ENCODE measurements at regions not wholly inside any gene's neighbourhood (a gene's known extent, or its start where the extent isn't known, plus 50 kb on each side); places are given as distances from the start of the nearest gene placed in this dataset.

DNA sequence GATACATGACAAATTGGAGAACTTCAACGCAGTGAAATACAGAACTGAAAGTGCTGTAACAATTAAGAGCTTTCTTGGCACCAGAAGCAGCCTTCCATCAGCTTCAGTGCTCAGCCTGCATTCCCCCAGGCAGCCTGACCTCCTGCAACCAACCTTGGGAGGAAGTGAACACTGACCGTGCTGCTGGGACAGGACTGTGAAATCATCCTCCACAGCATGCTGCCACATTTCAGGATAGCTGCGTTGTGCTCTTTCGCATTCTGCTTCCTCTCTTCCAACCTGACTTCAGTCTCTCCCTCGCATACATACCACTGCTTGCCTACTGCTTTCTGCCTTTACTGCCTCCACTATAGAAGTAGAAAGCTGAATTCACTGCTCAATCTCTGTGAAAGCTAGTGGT, 388.6 kb downstream of the RWDD3 start:
- no peak overlapping the region for H3K4me2 ChIP-seq (ENCODE audit: low read length)
- FAIRE-seq (no peak), DNase-seq (ENCODE audit: low read depth) (no peak)
- H3K4me3 ChIP-seq (ENCODE audit: insufficient read depth, low read depth, low read length) = no peak overlapping the region
- H3K27me3 Mint-ChIP-seq (ENCODE audit: low read depth, unreplicated experiment) = no peaks in the 10 kb centered on the region
- H3K9me3 ChIP-seq (ENCODE audit: insufficient read depth, low read depth, low read length) = no peaks in the 10 kb centered on the region
- H3K4me1 ChIP-seq (ENCODE audit: insufficient read depth, low read length) = no peaks in the 10 kb centered on the region
- H3K27ac Mint-ChIP-seq (ENCODE audit: unreplicated experiment) = no peak overlapping the region
- H3K9ac ChIP-seq (ENCODE audit: low read length) = no peak overlapping the region
- H2AFZ ChIP-seq (ENCODE audit: low read depth, low read length) = no peak overlapping the region
- no peak for TF ChIP-seq CTCF (IDR thresholded peaks at IDR 0.05; ENCODE audit: insufficient read depth, low read depth, low read length)
- TF ChIP-seq EZH2 (IDR thresholded peaks at IDR 0.05; ENCODE audit: insufficient read depth, low read length) = no peak
- no peaks in the 10 kb centered on the region for H4K20me1 ChIP-seq (ENCODE audit: insufficient read depth, low read length)
- no peaks in the 10 kb centered on the region for H3K36me3 Mint-ChIP-seq (ENCODE audit: low read depth, unreplicated experiment)
- no peaks in the 10 kb centered on the region for H3K79me2 ChIP-seq (ENCODE audit: insufficient read depth, low read length)
- no peak overlapping the region for H3K4me3 Mint-ChIP-seq (ENCODE audit: unreplicated experiment)
- H3K27me3 ChIP-seq (ENCODE audit: insufficient read depth, low read length) = no peaks in the 10 kb centered on the region
- no peak overlapping the region for H3K27ac ChIP-seq (ENCODE audit: low read depth, low read length)
- H3K36me3 ChIP-seq (ENCODE audit: insufficient read depth, low read length) = no peaks in the 10 kb centered on the region
- H3K4me1 Mint-ChIP-seq (ENCODE audit: low read depth, unreplicated experiment) = no peaks in the 10 kb centered on the region
- peaks cover under 1% of the 10 kb centered on the region for H3K9me3 Mint-ChIP-seq (ENCODE audit: unreplicated experiment)

- no peaks in the 10 kb centered on the region for H3K36me3 ChIP-seq (ENCODE audit: insufficient read depth, low read length)
- H3K4me1 ChIP-seq (ENCODE audit: insufficient read depth, low read length) = no peaks in the 10 kb centered on the region
- no peaks in the 10 kb centered on the region for H4K20me1 ChIP-seq (ENCODE audit: insufficient read depth, low read length)
- H2AFZ ChIP-seq (ENCODE audit: low read depth, low read length) = no peak overlapping the region
- no peak overlapping the region for H3K27ac Mint-ChIP-seq (ENCODE audit: unreplicated experiment)
- no peaks in the 10 kb centered on the region for H3K27me3 ChIP-seq (ENCODE audit: insufficient read depth, low read length)
- H3K4me1 Mint-ChIP-seq (ENCODE audit: low read depth, unreplicated experiment) = no peaks in the 10 kb centered on the region
- no peak overlapping the region for H3K9ac ChIP-seq (ENCODE audit: low read length)
- no peak for TF ChIP-seq EZH2 (IDR thresholded peaks at IDR 0.05; ENCODE audit: insufficient read depth, low read length)
- no peak for TF ChIP-seq CTCF (IDR thresholded peaks at IDR 0.05; ENCODE audit: insufficient read depth, low read depth, low read length)
- no peak overlapping the region for H3K4me3 Mint-ChIP-seq (ENCODE audit: unreplicated experiment)
- H3K36me3 Mint-ChIP-seq (ENCODE audit: low read depth, unreplicated experiment) = no peaks in the 10 kb centered on the region
- no peaks in the 10 kb centered on the region for H3K79me2 ChIP-seq (ENCODE audit: insufficient read depth, low read length)
- no peak overlapping the region for H3K4me2 ChIP-seq (ENCODE audit: low read length)
- H3K9me3 Mint-ChIP-seq (ENCODE audit: unreplicated experiment) = peaks cover 4% of the 10 kb centered on the region
- no peak for FAIRE-seq
- H3K27ac ChIP-seq (ENCODE audit: low read depth, low read length) = no peak overlapping the region
- DNase-seq (ENCODE audit: low read depth) = no peak
- no peaks in the 10 kb centered on the region for H3K9me3 ChIP-seq (ENCODE audit: insufficient read depth, low read depth, low read length)
- no peak overlapping the region for H3K4me3 ChIP-seq (ENCODE audit: insufficient read depth, low read depth, low read length)
- no peaks in the 10 kb centered on the region for H3K27me3 Mint-ChIP-seq (ENCODE audit: low read depth, unreplicated experiment)
Observed at GRCh38 chr1:95625224-95625623, 391.2 kb downstream of the RWDD3 start.

- Mint-ChIP-seq H3K36me3 (ENCODE audit: low read depth, unreplicated experiment) (no peaks in the 10 kb centered on the region), H3K9me3 (ENCODE audit: unreplicated experiment) (peaks cover 4% of the 10 kb centered on the region), H3K4me3 (ENCODE audit: unreplicated experiment) (no peak overlapping the region), H3K4me1 (ENCODE audit: low read depth, unreplicated experiment) (no peaks in the 10 kb centered on the region), H3K27me3 (ENCODE audit: low read depth, unreplicated experiment) (no peaks in the 10 kb centered on the region), H3K27ac (ENCODE audit: unreplicated experiment) (no peak overlapping the region)
- H3K79me2 ChIP-seq (ENCODE audit: insufficient read depth, low read length) = no peaks in the 10 kb centered on the region
- no peaks in the 10 kb centered on the region for H3K36me3 ChIP-seq (ENCODE audit: insufficient read depth, low read length)
- no peak overlapping the region for H3K9ac ChIP-seq (ENCODE audit: low read length)
- no peak overlapping the region for H3K27ac ChIP-seq (ENCODE audit: low read depth, low read length)
- no peak overlapping the region for H2AFZ ChIP-seq (ENCODE audit: low read depth, low read length)
- H3K27me3 ChIP-seq (ENCODE audit: insufficient read depth, low read length) = no peaks in the 10 kb centered on the region
- no peak overlapping the region for H3K4me3 ChIP-seq (ENCODE audit: insufficient read depth, low read depth, low read length)
- no peaks in the 10 kb centered on the region for H3K4me1 ChIP-seq (ENCODE audit: insufficient read depth, low read length)
- H3K9me3 ChIP-seq (ENCODE audit: insufficient read depth, low read depth, low read length) = no peaks in the 10 kb centered on the region
- H3K4me2 ChIP-seq (ENCODE audit: low read length) = no peak overlapping the region
- no peaks in the 10 kb centered on the region for H4K20me1 ChIP-seq (ENCODE audit: insufficient read depth, low read length)
- FAIRE-seq = no peak
- DNase-seq (ENCODE audit: low read depth) = no peak
- TF ChIP-seq CTCF (IDR thresholded peaks at IDR 0.05; ENCODE audit: insufficient read depth, low read depth, low read length) = no peak
- no peak for TF ChIP-seq EZH2 (IDR thresholded peaks at IDR 0.05; ENCODE audit: insufficient read depth, low read length)
Observed at GRCh38 chr1:95627244-95627643, 393.2 kb downstream of the RWDD3 start.

Data from astrocyte (in vitro differentiated cells and primary cell).